HFFc6 (cell line): ENCODE measurements at regions not wholly inside any gene's neighbourhood (a gene's known extent, or its start where the extent isn't known, plus 50 kb on each side); places are given as distances from the start of the nearest gene placed in this dataset.

ENCODE experiments used
- DNase-seq: peaks from one replicate; pipeline ENCODE4 v3.0.0-alpha.2; 2018
- H3K27ac Mint-ChIP-seq: 2 replicates; pipeline ENCODE4 v1.8.0; 2020; ENCODE audit warnings: mild to moderate bottlenecking, mixed read lengths
- H3K27me3 Mint-ChIP-seq: 2 replicates; pipeline ENCODE4 v1.8.0; 2021; ENCODE audit warnings: mild to moderate bottlenecking, moderate library complexity, mixed read lengths; ENCODE audit not compliant: insufficient read depth
- H3K36me3 Mint-ChIP-seq: 2 replicates; pipeline ENCODE4 v1.8.0; 2021; ENCODE audit warnings: low read depth, mixed read lengths
- H3K4me1 Mint-ChIP-seq: 2 replicates; pipeline ENCODE4 v1.8.0; 2020; ENCODE audit warnings: low read depth, mixed read lengths
- H3K4me3 Mint-ChIP-seq: 2 replicates; pipeline ENCODE4 v1.8.0; 2020; ENCODE audit warnings: mild to moderate bottlenecking, moderate library complexity, mixed read lengths
- H3K9me3 Mint-ChIP-seq: 2 replicates; pipeline ENCODE4 v1.8.0; 2020; ENCODE audit warnings: mild to moderate bottlenecking, mixed read lengths
- TF ChIP-seq, protein P1 (sequence below): fragments of 200-600 bp; sonication (generic); IDR thresholded peaks from 2 replicates; pipeline ENCODE4 v1.5.0; 2021; ENCODE audit warnings: antibody characterized with exemption, mild to moderate bottlenecking

DNA sequence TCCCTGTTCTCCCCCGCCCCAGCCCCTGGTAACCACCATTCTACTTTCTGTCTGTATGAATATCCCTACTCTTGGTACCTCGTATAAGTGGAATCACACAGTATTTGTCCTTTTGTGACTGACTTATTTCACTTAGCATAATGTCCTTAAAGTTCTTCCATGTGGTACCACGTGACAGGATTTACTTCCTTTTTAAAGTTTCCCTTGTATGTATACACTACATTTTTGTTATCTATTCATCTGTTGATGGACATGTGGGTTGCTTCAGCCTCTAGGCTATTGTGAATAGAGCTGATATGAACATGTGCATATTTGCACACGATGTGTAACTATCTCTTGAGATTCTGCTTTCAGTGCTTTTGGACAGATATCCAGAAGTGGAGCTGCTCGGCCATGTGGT, 59.6 kb upstream of the GJB6 start:
- no peak for DNase-seq
- Mint-ChIP-seq H3K4me1 (no peaks in the 10 kb centered on the region), H3K27me3 (peaks cover 16% of the 10 kb centered on the region), H3K27ac (no peak overlapping the region), H3K9me3 (peaks cover 6% of the 10 kb centered on the region; the same call in 1 of the 2 replicates), H3K36me3 (no peaks in the 10 kb centered on the region; the same call in 1 of the 2 replicates), H3K4me3 (no peak overlapping the region)
- TF ChIP-seq, protein P1, sequence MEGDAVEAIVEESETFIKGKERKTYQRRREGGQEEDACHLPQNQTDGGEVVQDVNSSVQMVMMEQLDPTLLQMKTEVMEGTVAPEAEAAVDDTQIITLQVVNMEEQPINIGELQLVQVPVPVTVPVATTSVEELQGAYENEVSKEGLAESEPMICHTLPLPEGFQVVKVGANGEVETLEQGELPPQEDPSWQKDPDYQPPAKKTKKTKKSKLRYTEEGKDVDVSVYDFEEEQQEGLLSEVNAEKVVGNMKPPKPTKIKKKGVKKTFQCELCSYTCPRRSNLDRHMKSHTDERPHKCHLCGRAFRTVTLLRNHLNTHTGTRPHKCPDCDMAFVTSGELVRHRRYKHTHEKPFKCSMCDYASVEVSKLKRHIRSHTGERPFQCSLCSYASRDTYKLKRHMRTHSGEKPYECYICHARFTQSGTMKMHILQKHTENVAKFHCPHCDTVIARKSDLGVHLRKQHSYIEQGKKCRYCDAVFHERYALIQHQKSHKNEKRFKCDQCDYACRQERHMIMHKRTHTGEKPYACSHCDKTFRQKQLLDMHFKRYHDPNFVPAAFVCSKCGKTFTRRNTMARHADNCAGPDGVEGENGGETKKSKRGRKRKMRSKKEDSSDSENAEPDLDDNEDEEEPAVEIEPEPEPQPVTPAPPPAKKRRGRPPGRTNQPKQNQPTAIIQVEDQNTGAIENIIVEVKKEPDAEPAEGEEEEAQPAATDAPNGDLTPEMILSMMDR = no peak

DNA sequence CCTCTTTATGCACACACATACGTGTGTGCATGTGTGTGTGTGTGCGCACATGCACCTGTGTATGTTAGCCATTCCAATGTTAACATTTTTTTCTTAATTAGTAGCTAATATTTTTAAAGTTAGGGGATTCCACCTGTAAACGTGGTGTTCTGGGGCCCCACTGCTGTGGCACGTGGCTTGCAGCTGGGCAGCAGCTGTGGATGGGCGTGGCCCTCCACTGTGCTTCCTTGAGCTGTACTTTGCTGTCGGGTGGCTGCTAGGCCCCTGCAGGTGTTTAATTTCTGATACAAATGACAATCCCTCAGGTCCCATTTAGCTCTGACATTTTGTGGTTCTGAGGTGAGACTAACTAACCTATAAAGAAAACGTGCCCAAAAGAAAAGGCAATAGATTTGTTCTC, 58.9 kb upstream of the GJB6 start:
- TF ChIP-seq, protein P1 = no peak
- no peak for DNase-seq
- Mint-ChIP-seq H3K4me3 (no peak overlapping the region), H3K27me3 (peaks cover 13% of the 10 kb centered on the region), H3K27ac (no peak overlapping the region), H3K36me3 (peaks cover 6% of the 10 kb centered on the region), H3K4me1 (no peaks in the 10 kb centered on the region), H3K9me3 (peaks cover 12% of the 10 kb centered on the region)

DNA sequence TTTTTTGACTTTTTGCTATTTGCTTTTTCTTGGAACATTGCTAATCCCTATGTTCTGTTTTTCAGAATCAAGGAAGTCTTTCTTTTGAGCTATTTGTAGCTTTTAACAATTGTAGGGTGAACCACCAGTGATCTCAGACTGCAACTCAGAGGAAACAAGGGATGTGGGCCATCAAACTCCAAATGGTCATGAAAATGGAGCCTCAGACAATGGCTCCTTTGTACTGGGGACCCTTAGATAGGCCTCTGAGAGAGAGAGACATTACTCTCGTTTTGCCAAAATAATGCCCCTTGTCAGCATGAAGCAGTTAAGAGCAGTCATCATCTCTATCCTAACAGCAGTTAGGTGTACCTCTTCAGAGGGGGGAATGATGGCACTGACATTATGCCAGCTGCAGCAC, 56.4 kb upstream of the GJB6 start:
- peaks cover 11% of the 10 kb centered on the region for H3K27me3 Mint-ChIP-seq
- no peak for DNase-seq
- no peak overlapping the region for H3K4me3 Mint-ChIP-seq
- no peaks in the 10 kb centered on the region for H3K4me1 Mint-ChIP-seq
- peaks cover 27% of the 10 kb centered on the region for H3K9me3 Mint-ChIP-seq
- H3K36me3 Mint-ChIP-seq = peaks cover 6% of the 10 kb centered on the region
- H3K27ac Mint-ChIP-seq = no peak overlapping the region
- TF ChIP-seq, protein P1 = no peak

DNA sequence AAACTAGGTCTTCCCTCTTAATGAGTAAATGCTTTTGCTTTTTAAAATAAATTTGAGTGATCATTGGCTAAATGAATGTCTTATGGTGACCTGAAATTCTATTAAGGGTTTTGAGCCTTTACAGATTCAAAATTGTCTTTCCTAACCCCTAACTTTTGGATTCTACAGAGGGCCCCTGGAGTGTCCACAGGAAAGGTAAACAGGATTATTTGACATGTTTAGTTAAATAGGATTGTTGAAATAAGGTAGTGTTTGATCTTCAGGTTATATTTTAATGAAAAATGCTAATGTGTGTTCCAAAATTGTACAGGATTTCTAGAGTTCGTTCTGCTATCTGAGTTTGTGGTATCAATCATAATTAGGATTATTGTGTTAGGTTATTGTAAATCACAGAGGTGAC, 55.9 kb upstream of the GJB6 start:
- no peak for DNase-seq
- TF ChIP-seq, protein P1 = no peak
- no peak overlapping the region for H3K4me3 Mint-ChIP-seq
- peaks cover 9% of the 10 kb centered on the region for H3K27me3 Mint-ChIP-seq
- H3K36me3 Mint-ChIP-seq = peaks cover 6% of the 10 kb centered on the region
- no peak overlapping the region for H3K27ac Mint-ChIP-seq
- peaks cover 27% of the 10 kb centered on the region for H3K9me3 Mint-ChIP-seq
- no peaks in the 10 kb centered on the region for H3K4me1 Mint-ChIP-seq

DNA sequence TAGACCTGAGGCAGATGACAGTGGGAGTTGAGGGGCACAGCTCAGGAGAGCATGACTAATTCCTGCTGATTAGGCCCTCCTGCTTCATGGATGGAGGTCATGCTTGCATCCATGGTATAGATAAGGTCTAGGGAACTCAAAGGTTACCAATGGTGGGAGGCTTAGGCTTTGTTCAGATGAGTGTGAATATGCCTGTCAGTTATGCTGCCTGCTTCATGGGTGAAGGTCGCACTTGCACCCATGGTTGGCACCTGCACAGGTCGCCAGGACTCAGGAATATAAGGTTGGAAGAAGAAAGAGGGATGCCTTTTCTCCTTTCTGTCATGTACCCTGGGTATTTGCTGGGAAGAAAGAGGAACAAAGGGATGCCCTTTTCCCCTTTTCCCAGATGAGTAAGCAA, 53.4 kb upstream of the GJB6 start:
- H3K9me3 Mint-ChIP-seq = peaks cover 27% of the 10 kb centered on the region
- DNase-seq = no peak
- no peak overlapping the region for H3K27ac Mint-ChIP-seq
- H3K36me3 Mint-ChIP-seq = peaks cover 6% of the 10 kb centered on the region
- H3K4me3 Mint-ChIP-seq = no peak overlapping the region
- peaks cover 4% of the 10 kb centered on the region; the same call in 1 of the 2 replicates for H3K27me3 Mint-ChIP-seq
- TF ChIP-seq, protein P1 = no peak
- no peaks in the 10 kb centered on the region for H3K4me1 Mint-ChIP-seq
